Activated CD8-positive, alpha-beta memory T cell treated with anti-CD3 and anti-CD28 coated beads, Interleukin-2, amount 10 ng/mL, durations not matched to agents 7 days and 5 days (primary cell): ENCODE measurements at regions not wholly inside any gene's neighbourhood (a gene's known extent, or its start where the extent isn't known, plus 50 kb on each side); places are given as distances from the start of the nearest gene placed in this dataset.
"Not testable (repeated sequence)": the region's sequence is repeated elsewhere in the genome, so short reads cannot be mapped to it uniquely, and the experiment has no call there.

Experiments
- ATAC-seq: fragments of 150-1000 bp; cut with Tn5 transposase; one replicate; pipeline ENCODE4 v1.10.0; 2021; ENCODE audit warnings: moderate library complexity
- CTCF ChIA-PET: fragments of 350-600 bp; sonication (Branson Sonifier 250); formaldehyde crosslinking; loops from one replicate; lab custom pipeline; 2021; ENCODE audit warnings: antibody characterized with exemption; lab: Charles Lee
- DNase-seq: peaks from one replicate; pipeline ENCODE4 v3.0.0-alpha.2; 2020
- H3K27ac Mint-ChIP-seq: one replicate; pipeline ENCODE4 v1.8.0; 2021; ENCODE audit warnings: mild to moderate bottlenecking, mixed read lengths
- H3K27me3 Mint-ChIP-seq: one replicate; pipeline ENCODE4 v1.8.0; 2021; ENCODE audit warnings: mixed read lengths
- H3K36me3 Mint-ChIP-seq: one replicate; pipeline ENCODE4 v1.8.0; 2021; ENCODE audit warnings: mild to moderate bottlenecking, mixed read lengths
- H3K4me1 Mint-ChIP-seq: one replicate; pipeline ENCODE4 v1.8.0; 2021; ENCODE audit warnings: mixed read lengths
- H3K4me3 Mint-ChIP-seq: one replicate; pipeline ENCODE4 v1.8.0; 2021; ENCODE audit warnings: mild to moderate bottlenecking, moderate library complexity, mixed read lengths
- H3K9me3 Mint-ChIP-seq: one replicate; pipeline ENCODE4 v1.8.0; 2022; ENCODE audit warnings: low read depth, mixed read lengths

- Mint-ChIP-seq H3K27me3 (peaks cover 8% of the 10 kb centered on the region), H3K36me3 (no peaks in the 10 kb centered on the region), H3K4me1 (no peaks in the 10 kb centered on the region), H3K9me3 (no peaks in the 10 kb centered on the region), H3K4me3 (no peak overlapping the region), H3K27ac (no peak overlapping the region)
- no peak for ATAC-seq
- DNase-seq: no peak
- CTCF ChIA-PET: no interaction called here
Measured at GRCh38 chr15:100726421-100727190, 124.2 kb downstream of the ASB7 start.

- Mint-ChIP-seq H3K36me3 (no peaks in the 10 kb centered on the region), H3K4me1 (no peaks in the 10 kb centered on the region), H3K27ac (no peak overlapping the region), H3K4me3 (no peak overlapping the region), H3K27me3 (peaks cover 8% of the 10 kb centered on the region), H3K9me3 (no peaks in the 10 kb centered on the region)
- CTCF ChIA-PET: no interaction called here
- peak; percentile 22 for DNase-seq
- no peak for ATAC-seq
Measured at GRCh38 chr15:100727291-100727851, 125.0 kb downstream of the ASB7 start.

GRCh38 chr15:100728371-100729201 is 126.2 kb downstream of the ASB7 start:
- Mint-ChIP-seq H3K4me1 (no peaks in the 10 kb centered on the region), H3K9me3 (no peaks in the 10 kb centered on the region), H3K36me3 (no peaks in the 10 kb centered on the region), H3K4me3 (no peak overlapping the region), H3K27ac (no peak overlapping the region), H3K27me3 (no peaks in the 10 kb centered on the region)
- DNase-seq (no peak), ATAC-seq (no peak)
- CTCF ChIA-PET: no interaction called here

- H3K4me3 Mint-ChIP-seq: no peak overlapping the region
- H3K4me1 Mint-ChIP-seq: no peaks in the 10 kb centered on the region
- no peak overlapping the region for H3K27ac Mint-ChIP-seq
- H3K9me3 Mint-ChIP-seq: peaks cover 2% of the 10 kb centered on the region
- no peak for DNase-seq
- no peak for ATAC-seq
- no peaks in the 10 kb centered on the region for H3K27me3 Mint-ChIP-seq
- no peaks in the 10 kb centered on the region for H3K36me3 Mint-ChIP-seq
- CTCF ChIA-PET: no interaction called here
Measured at GRCh38 chr15:100729461-100729860, 127.1 kb downstream of the ASB7 start.

- Mint-ChIP-seq H3K4me3 (no peak overlapping the region), H3K27me3 (no peaks in the 10 kb centered on the region), H3K4me1 (no peaks in the 10 kb centered on the region), H3K27ac (no peak overlapping the region), H3K9me3 (peaks cover 2% of the 10 kb centered on the region), H3K36me3 (no peaks in the 10 kb centered on the region)
- ATAC-seq: no peak
- CTCF ChIA-PET: no interaction called here
- DNase-seq: no peak
Measured at GRCh38 chr15:100730129-100730528, 127.7 kb downstream of the ASB7 start.

- no peaks in the 10 kb centered on the region for H3K4me1 Mint-ChIP-seq
- DNase-seq: no peak
- no peak for ATAC-seq
- H3K9me3 Mint-ChIP-seq: peaks cover 2% of the 10 kb centered on the region
- H3K27me3 Mint-ChIP-seq: no peaks in the 10 kb centered on the region
- CTCF ChIA-PET: no interaction called here
- no peak overlapping the region for H3K27ac Mint-ChIP-seq
- H3K36me3 Mint-ChIP-seq: no peaks in the 10 kb centered on the region
- no peak overlapping the region for H3K4me3 Mint-ChIP-seq
Measured at GRCh38 chr15:100730655-100731266, 128.4 kb downstream of the ASB7 start.

- no peaks in the 10 kb centered on the region for H3K27me3 Mint-ChIP-seq
- DNase-seq (no peak), ATAC-seq (no peak)
- H3K27ac Mint-ChIP-seq: no peak overlapping the region
- H3K36me3 Mint-ChIP-seq: no peaks in the 10 kb centered on the region
- H3K4me3 Mint-ChIP-seq: no peak overlapping the region
- H3K9me3 Mint-ChIP-seq: peaks cover 2% of the 10 kb centered on the region
- H3K4me1 Mint-ChIP-seq: no peaks in the 10 kb centered on the region
- CTCF ChIA-PET: no interaction called here
Measured at GRCh38 chr15:100731267-100732152, 129.1 kb downstream of the ASB7 start.

- H3K27ac Mint-ChIP-seq: no peak overlapping the region
- no peak for DNase-seq
- no peak for ATAC-seq
- H3K4me3 Mint-ChIP-seq: no peak overlapping the region
- no peaks in the 10 kb centered on the region for H3K4me1 Mint-ChIP-seq
- H3K27me3 Mint-ChIP-seq: no peaks in the 10 kb centered on the region
- CTCF ChIA-PET: no interaction called here
- peaks cover 2% of the 10 kb centered on the region for H3K9me3 Mint-ChIP-seq
- H3K36me3 Mint-ChIP-seq: no peaks in the 10 kb centered on the region
Measured at GRCh38 chr15:100732211-100733055, 130.0 kb downstream of the ASB7 start.

- peaks cover 2% of the 10 kb centered on the region for H3K9me3 Mint-ChIP-seq
Measured at GRCh38 chr15:100733101-100733842, 130.9 kb downstream of the ASB7 start.

GRCh38 chr15:100733843-100734185 is 131.4 kb downstream of the ASB7 start:
- not testable (repeated sequence) for H3K27me3 Mint-ChIP-seq, H3K4me3 Mint-ChIP-seq, ATAC-seq, H3K9me3 Mint-ChIP-seq, H3K27ac Mint-ChIP-seq, DNase-seq, H3K4me1 Mint-ChIP-seq, H3K36me3 Mint-ChIP-seq
- CTCF ChIA-PET: interaction anchor here (1.1 kb wide), 1 partner anchor 11 kb away, joined by 3 read pairs; no protein-coding TSS in a partner anchor

More at GRCh38 chr15:100733101-100733842, 130.9 kb downstream of the ASB7 start:
- Mint-ChIP-seq H3K4me3 (no peak overlapping the region), H3K27ac (no peak overlapping the region), H3K27me3 (no peaks in the 10 kb centered on the region), H3K4me1 (no peaks in the 10 kb centered on the region), H3K36me3 (no peaks in the 10 kb centered on the region)
- CTCF ChIA-PET: interaction anchor here (1.1 kb wide), 1 partner anchor 11 kb away, joined by 3 read pairs; no protein-coding TSS in a partner anchor
- ATAC-seq (no peak), DNase-seq (no peak)

- ATAC-seq: no peak
- Mint-ChIP-seq H3K4me1 (no peaks in the 10 kb centered on the region), H3K4me3 (no peak overlapping the region), H3K36me3 (no peaks in the 10 kb centered on the region), H3K9me3 (peaks cover 2% of the 10 kb centered on the region), H3K27ac (no peak overlapping the region), H3K27me3 (peaks cover 2% of the 10 kb centered on the region)
- CTCF ChIA-PET: no interaction called here
- no peak for DNase-seq
Measured at GRCh38 chr15:100734586-100734985, 132.2 kb downstream of the ASB7 start.
